Endodermal cell (in vitro differentiated cells): ENCODE measurements at regions not wholly inside any gene's neighbourhood (a gene's known extent, or its start where the extent isn't known, plus 50 kb on each side); places are given as distances from the start of the nearest gene placed in this dataset.

Experiments used
- DNase-seq: peaks from one replicate; pipeline ENCODE4 v3.0.0-alpha.2; 2017
- H3K27ac ChIP-seq: 2 replicates; pipeline ENCODE4 v1.5.1; 2013; ENCODE audit warnings: mild to moderate bottlenecking, low read depth, low read length, moderate library complexity
- H3K27me3 ChIP-seq: 2 replicates; pipeline ENCODE4 v1.6.1; 2013; ENCODE audit warnings: mild to moderate bottlenecking, low read length, moderate library complexity; ENCODE audit not compliant: insufficient read depth, control insufficient read depth, poor library complexity, severe bottlenecking
- H3K36me3 ChIP-seq: 2 replicates; pipeline ENCODE4 v1.7.0; 2013; ENCODE audit warnings: mild to moderate bottlenecking, low read length, moderate library complexity; ENCODE audit not compliant: control insufficient read depth, insufficient read depth
- H3K4me1 ChIP-seq: one replicate; pipeline ENCODE4 v1.7.0; 2013; ENCODE audit warnings: low read length; ENCODE audit not compliant: control insufficient read depth, insufficient read depth
- H3K4me3 ChIP-seq: 2 replicates; pipeline ENCODE4 v1.5.1; 2013; ENCODE audit warnings: mild to moderate bottlenecking, low read length, moderate library complexity
- H3K9ac ChIP-seq: 2 replicates; pipeline ENCODE4 v1.6.1; 2013; ENCODE audit warnings: mild to moderate bottlenecking, low read length, moderate library complexity; ENCODE audit not compliant: poor library complexity, severe bottlenecking; ENCODE audit errors: extremely low read depth
- H3K9me3 ChIP-seq: 2 replicates; pipeline ENCODE4 v1.6.1; 2013; ENCODE audit warnings: mild to moderate bottlenecking, low read length, moderate library complexity; ENCODE audit not compliant: control insufficient read depth
- H3K27ac Mint-ChIP-seq: 2 replicates; pipeline ENCODE4 v1.8.0; 2020; ENCODE audit warnings: mixed read lengths
- H3K27me3 Mint-ChIP-seq: 2 replicates; pipeline ENCODE4 v1.8.0; 2021; ENCODE audit warnings: mild to moderate bottlenecking, mixed read lengths; ENCODE audit not compliant: insufficient read depth
- H3K36me3 Mint-ChIP-seq: 2 replicates; pipeline ENCODE4 v1.8.0; 2020; ENCODE audit warnings: low read depth, mixed read lengths
- H3K4me1 Mint-ChIP-seq: 2 replicates; pipeline ENCODE4 v1.8.0; 2020; ENCODE audit warnings: mixed read lengths
- H3K4me3 Mint-ChIP-seq: 2 replicates; pipeline ENCODE4 v1.8.0; 2020; ENCODE audit warnings: mild to moderate bottlenecking, moderate library complexity, mixed read lengths
- H3K9me3 Mint-ChIP-seq: 2 replicates; pipeline ENCODE4 v1.8.0; 2020; ENCODE audit warnings: mild to moderate bottlenecking, mixed read lengths
- CTCF ChIP-seq: fragments of 200-600 bp; sonication (generic); conservative IDR thresholded peaks from 2 replicates; pipeline ENCODE4 v1.5.0; 2021; ENCODE audit warnings: antibody characterized with exemption, mild to moderate bottlenecking
- whole genome bisulfite sequencing, 2 experiments: methylation state at CpG; one replicate each; pipeline versions ENCODE4 v1.1.5 to v1.1.7; 2013; ENCODE audit warnings: missing lambda C conversion rate in 2 of 2, mixed read lengths in 1 of 2; ENCODE audit not compliant: insufficient coverage in 1 of 2, insufficient read length in 1 of 2; 5-methylcytosine and 5-hydroxymethylcytosine counted together

DNA sequence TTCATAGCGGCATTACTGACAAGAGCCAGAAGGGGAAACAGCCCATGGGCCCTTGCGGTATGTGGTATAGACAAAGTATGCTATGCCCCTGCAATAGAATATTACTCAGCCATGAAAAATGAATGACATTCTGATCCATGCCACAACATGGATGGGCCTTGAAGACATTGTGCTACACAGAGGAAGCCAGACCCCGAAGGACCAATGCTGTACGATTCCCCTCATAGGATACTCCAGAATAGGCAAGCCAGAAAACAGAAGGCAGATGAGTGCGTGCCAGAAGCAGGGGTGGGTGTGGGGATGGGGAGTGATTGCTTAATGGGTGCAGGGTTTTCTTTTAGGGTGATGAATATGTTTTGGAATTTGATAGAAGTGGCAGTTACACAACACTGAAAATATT, 342.0 kb downstream of the TEX29 start:
- Mint-ChIP-seq H3K9me3 (no peaks in the 10 kb centered on the region), H3K36me3 (no peaks in the 10 kb centered on the region), H3K4me3 (no peak overlapping the region), H3K4me1 (peaks cover 18% of the 10 kb centered on the region), H3K27ac (no peak overlapping the region), H3K27me3 (peaks cover 42% of the 10 kb centered on the region)
- 78 to 91% methylated on average over 3 to 5 of the region's 5 CpGs for WGBS, 2 experiments
- H3K36me3 ChIP-seq = no peaks in the 10 kb centered on the region
- peaks cover 32% of the 10 kb centered on the region for H3K27me3 ChIP-seq
- H3K9ac ChIP-seq = no peak overlapping the region
- no peak overlapping the region for H3K4me3 ChIP-seq
- no peaks in the 10 kb centered on the region for H3K9me3 ChIP-seq
- DNase-seq = no peak
- no peak overlapping the region for H3K27ac ChIP-seq
- TF ChIP-seq CTCF = no peak
- peaks cover 10% of the 10 kb centered on the region for H3K4me1 ChIP-seq

DNA sequence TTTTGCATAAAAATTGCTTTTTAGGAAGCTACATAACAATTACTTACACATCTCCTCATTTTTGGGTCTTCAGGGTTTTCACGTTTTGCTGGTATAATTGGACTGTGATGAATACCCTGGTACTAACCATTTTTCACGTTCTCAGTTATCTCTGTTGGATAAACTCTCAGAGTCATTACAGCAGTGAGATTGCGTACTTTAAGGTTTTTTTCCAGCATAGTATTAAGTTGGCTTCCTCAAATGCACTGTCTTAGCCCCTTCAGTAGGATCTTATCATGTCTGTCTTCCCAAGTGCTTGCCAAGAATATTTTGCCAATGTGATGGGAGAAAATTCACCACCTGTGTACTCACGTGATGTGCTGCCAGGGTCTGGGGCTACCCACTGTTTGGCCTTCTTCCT, 342.5 kb downstream of the TEX29 start:
- Mint-ChIP-seq H3K36me3 (no peaks in the 10 kb centered on the region), H3K27me3 (peaks cover 41% of the 10 kb centered on the region), H3K4me1 (peaks cover 17% of the 10 kb centered on the region), H3K9me3 (no peaks in the 10 kb centered on the region), H3K27ac (no peak overlapping the region), H3K4me3 (no peak overlapping the region)
- no peak for DNase-seq
- 93 to 94% methylated on average over 3 to 4 of the region's 4 CpGs for WGBS, 2 experiments
- no peak for TF ChIP-seq CTCF
- H3K36me3 ChIP-seq = no peaks in the 10 kb centered on the region
- H3K9ac ChIP-seq = no peak overlapping the region
- no peak overlapping the region for H3K4me3 ChIP-seq
- peaks cover 10% of the 10 kb centered on the region for H3K4me1 ChIP-seq
- H3K9me3 ChIP-seq = no peaks in the 10 kb centered on the region
- no peak overlapping the region for H3K27ac ChIP-seq
- peaks cover 32% of the 10 kb centered on the region for H3K27me3 ChIP-seq

- TF ChIP-seq CTCF = no peak
- Mint-ChIP-seq H3K4me3 (no peak overlapping the region), H3K27ac (no peak overlapping the region), H3K4me1 (peaks cover 11% of the 10 kb centered on the region), H3K36me3 (no peaks in the 10 kb centered on the region), H3K9me3 (no peaks in the 10 kb centered on the region), H3K27me3 (peaks cover 39% of the 10 kb centered on the region)
- H3K4me3 ChIP-seq = no peak overlapping the region
- no peaks in the 10 kb centered on the region for H3K9me3 ChIP-seq
- peak; percentile 43 for DNase-seq
- no peaks in the 10 kb centered on the region for H3K36me3 ChIP-seq
- 87 to 91% methylated on average over 11 to 12 of the region's 12 CpGs for WGBS, 2 experiments
- peaks cover 10% of the 10 kb centered on the region for H3K4me1 ChIP-seq
- no peak overlapping the region for H3K9ac ChIP-seq
- peaks cover 32% of the 10 kb centered on the region for H3K27me3 ChIP-seq
- no peak overlapping the region for H3K27ac ChIP-seq
Observed at GRCh38 chr13:111663505-111663904, 343.1 kb downstream of the TEX29 start.
